Esophagus muscularis mucosa (tissue), 4 donors: ENCODE measurements at regions not wholly inside any gene's neighbourhood (a gene's known extent, or its start where the extent isn't known, plus 50 kb on each side); places are given as distances from the start of the nearest gene placed in this dataset.

ENCODE experiments used
- EP300 ChIP-seq: sonication (generic); formaldehyde crosslinking; IDR thresholded peaks from one replicate; pipeline ENCODE4 v1.6.1; 2017; ENCODE audit warnings: antibody characterized with exemption
- POLR2A ChIP-seq: fragments of 450-650 bp; IDR thresholded peaks from one replicate; pipeline ENCODE4 v1.6.1; 2017; ENCODE audit warnings: antibody characterized with exemption, moderate library complexity, mild to moderate bottlenecking, low read depth
- POLR2AphosphoS5 ChIP-seq, 2 donors: sonication (generic); formaldehyde crosslinking; IDR thresholded peaks; one replicate each; pipeline ENCODE4 v1.6.1; 2017; ENCODE audit warnings: antibody characterized with exemption in 2 of 2
- TF ChIP-seq, protein P1 (sequence below), 3 experiments: fragments of 200-600 bp in 2 of 3; fragments of 450-650 bp in 1 of 3; sonication (generic) in 2 of 3; IDR thresholded peaks; one replicate each; pipeline ENCODE4 v1.5.1; 2017 to 2019; ENCODE audit warnings: antibody characterized with exemption in 3 of 3, mild to moderate bottlenecking in 2 of 3, moderate library complexity in 1 of 3

DNA sequence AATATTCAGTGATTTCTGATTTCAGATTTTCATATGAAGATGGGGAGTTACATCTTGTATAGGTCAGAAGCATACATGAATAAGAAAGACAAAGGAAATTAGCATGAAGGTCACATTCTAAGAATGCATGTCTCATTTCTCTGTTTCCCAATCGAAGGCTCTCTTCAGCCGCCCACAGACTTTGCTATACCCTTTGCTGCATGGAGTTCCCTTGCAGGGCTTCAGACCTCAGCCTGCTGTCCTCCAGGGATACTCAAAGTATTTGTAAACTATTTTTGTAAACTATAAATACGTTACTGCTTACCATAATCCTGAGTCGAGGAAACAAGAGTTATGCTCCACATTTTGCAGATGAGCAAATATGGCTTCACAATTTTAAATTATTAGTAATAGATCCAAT lies 738.4 kb downstream of the PCDH18 start:
- TF ChIP-seq, protein P1, sequence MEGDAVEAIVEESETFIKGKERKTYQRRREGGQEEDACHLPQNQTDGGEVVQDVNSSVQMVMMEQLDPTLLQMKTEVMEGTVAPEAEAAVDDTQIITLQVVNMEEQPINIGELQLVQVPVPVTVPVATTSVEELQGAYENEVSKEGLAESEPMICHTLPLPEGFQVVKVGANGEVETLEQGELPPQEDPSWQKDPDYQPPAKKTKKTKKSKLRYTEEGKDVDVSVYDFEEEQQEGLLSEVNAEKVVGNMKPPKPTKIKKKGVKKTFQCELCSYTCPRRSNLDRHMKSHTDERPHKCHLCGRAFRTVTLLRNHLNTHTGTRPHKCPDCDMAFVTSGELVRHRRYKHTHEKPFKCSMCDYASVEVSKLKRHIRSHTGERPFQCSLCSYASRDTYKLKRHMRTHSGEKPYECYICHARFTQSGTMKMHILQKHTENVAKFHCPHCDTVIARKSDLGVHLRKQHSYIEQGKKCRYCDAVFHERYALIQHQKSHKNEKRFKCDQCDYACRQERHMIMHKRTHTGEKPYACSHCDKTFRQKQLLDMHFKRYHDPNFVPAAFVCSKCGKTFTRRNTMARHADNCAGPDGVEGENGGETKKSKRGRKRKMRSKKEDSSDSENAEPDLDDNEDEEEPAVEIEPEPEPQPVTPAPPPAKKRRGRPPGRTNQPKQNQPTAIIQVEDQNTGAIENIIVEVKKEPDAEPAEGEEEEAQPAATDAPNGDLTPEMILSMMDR (IDR thresholded peaks at IDR 0.05) = no peak
- TF ChIP-seq POLR2A = no peak
- no peak for TF ChIP-seq EP300
- TF ChIP-seq POLR2AphosphoS5 (IDR thresholded peaks at IDR 0.05) = no peak
